ENCODE measurements at regions not wholly inside any gene's neighbourhood (a gene's known extent, or its start where the extent isn't known, plus 50 kb on each side); places are given as distances from the start of the nearest gene placed in this dataset.
A peak's percentile ranks its signal among the peaks of the same experiment; 100 is the strongest.

DNA sequence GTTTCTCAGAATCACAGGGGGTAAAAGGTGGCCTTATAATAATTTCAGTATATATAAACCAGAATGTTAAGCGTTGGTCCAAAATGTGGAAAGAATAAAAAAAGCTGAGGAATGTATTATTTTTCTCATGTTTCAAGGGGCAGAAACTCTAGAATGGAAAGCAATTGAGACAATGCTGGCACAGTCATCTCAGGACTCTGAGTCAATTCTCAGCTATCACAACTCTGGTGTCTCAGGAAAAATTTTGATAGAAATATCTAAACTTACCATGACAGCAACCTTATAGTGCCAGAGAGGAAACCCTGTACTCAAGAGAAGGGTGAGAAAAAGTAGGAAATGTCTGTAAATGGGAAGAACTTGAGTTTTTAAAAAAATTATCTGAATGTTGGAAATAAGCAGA is 1189.4 kb upstream of the NUDT12 start:
- no peak for DNase-seq (ENCODE audit: extremely low read depth in 1 of 11, low read depth in 9 of 11, low spot score in 4 of 11)

DNA sequence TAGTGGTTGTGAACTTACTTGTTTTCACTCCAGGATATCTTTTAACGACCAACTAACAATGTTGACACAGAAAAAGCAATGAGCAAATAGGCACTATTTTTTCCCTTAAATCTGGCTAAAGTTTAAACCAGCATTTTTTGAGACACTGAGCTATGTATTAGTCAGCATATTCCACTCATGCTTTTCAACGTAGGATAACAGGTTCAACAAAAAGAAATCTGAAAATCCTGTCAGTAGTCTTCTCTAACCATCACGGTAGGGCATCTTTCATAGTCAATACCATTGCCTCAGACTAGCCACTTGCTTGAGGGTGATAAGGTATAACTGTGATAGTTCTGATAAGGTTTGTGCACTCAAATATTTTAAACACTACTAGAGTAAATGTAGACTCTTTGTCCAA is 1177.3 kb upstream of the NUDT12 start:
- DNase-seq (ENCODE audit: extremely low read depth in 1 of 11, low read depth in 9 of 11, low spot score in 4 of 11) = no peak

DNA sequence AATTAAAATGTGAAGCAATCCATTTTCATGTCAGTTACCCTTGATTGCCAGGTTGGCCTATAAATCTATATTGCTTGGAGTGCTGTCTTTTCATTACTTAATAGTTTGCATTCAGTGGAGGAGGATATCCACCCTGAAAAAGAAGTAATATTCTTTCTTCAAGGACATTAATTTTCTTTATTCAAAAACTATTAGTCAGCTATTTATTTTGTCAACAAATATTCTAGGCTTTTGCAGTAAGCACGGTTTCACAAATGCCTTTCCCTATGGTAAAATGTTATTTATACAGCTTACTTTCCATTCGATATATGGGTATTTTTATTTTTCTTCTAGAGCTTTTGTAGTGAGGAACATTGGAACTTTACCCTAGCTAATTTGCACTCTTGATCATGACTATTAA is 1176.9 kb upstream of the NUDT12 start:
- peak in 1 of 11 donors; percentile 3 for DNase-seq (ENCODE audit: extremely low read depth in 1 of 11, low read depth in 9 of 11, low spot score in 4 of 11)

- DNase-seq (ENCODE audit: extremely low read depth in 1 of 11, low read depth in 9 of 11, low spot score in 4 of 11) = no peak
These were observed 1173.5 kb upstream of the NUDT12 start for GRCh38 chr5:104736073-104736472.

DNA sequence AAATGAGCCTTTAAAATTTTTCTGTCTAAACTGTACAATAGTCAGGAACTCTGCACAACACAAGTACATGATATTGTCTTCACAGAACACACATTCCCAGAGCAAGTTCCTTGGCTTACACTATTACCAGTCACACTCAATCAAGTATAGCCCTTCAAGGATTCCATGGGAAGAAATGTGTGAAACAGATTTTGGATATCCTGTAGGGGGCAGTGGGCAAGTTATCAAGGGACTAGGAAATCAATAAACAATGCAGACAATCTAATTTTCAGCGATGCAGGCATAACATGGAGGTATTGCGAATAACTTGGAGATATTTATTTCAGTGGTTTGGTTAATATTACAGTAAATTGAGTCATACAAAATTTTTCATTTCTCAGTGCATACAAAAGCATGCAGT is 1171.5 kb upstream of the NUDT12 start:
- no peak for DNase-seq (ENCODE audit: extremely low read depth in 1 of 11, low read depth in 9 of 11, low spot score in 4 of 11)

DNA sequence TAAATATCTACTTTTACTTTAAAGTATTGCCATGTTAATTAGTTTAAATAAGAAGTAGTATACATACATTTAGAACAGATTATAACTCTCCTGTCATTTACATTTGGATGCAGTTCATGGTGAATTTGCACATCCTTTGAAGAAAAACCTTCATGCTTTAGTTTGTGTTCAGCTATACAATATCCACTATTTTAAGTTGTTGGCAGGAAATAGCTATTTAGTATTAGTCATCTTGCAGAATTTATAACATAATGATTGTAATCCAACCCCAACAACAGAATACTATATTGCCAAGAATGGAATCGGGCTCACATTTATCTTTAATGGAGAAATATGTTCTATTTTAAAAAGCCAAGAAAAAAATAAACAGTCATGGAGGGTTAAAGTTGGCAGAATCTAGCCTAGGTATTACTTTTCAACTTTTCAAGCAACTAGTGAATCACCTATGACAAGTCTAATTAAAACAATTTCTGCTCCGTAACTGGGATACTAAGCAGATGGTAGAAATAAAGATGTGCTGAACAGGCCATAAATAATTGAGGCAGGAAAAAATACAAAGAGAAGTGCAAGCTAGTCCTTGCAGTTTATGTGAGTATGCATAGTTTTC is 1170.6 kb upstream of the NUDT12 start:
- DNase-seq (ENCODE audit: extremely low read depth in 1 of 11, low read depth in 9 of 11, low spot score in 4 of 11) = no peak

GRCh38 chr5:104731331-104731730 is 1168.7 kb upstream of the NUDT12 start:
- no peak for DNase-seq (ENCODE audit: extremely low read depth in 1 of 11, low read depth in 9 of 11, low spot score in 4 of 11)

DNA sequence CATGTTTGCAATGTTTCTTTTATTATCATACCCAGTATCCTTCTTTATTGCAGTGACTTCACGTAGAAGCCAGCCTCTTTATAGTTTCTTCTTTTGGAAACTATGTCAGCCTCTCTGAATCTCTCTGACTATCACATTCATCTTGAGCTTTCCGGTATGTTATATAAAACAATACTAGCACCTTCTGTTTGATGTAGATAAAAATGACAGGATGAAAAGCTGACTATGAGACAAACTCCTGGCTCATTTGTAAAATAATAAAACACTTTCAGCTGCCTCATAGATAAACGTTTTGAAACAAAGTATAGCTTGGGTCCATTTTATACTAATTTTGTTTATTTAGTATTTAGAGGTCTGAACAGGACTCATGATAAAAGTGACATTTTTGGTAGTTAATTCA is 1145.4 kb upstream of the NUDT12 start:
- no peak for DNase-seq (ENCODE audit: extremely low read depth in 1 of 11, low read depth in 9 of 11, low spot score in 4 of 11)

DNA sequence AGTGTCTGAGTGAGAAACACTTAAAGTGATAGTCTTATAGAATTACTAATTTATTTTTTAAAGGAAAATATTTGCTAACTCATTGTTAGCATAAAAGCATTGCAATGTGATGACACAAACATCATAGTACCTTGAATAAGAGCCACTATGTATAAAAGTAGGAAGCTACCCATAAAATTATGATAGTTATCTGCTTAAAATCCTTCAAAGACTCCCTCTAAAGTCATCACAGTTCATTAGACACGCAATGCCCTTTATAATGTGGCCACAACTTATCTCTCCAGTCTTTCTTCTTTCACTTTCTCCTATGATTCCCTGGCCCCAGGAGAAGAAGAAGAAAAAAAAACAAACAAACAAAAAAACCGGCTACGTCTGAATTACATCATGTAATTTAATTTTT is 1144.0 kb upstream of the NUDT12 start:
- no peak for DNase-seq (ENCODE audit: extremely low read depth in 1 of 11, low read depth in 9 of 11, low spot score in 4 of 11)

- DNase-seq (ENCODE audit: extremely low read depth in 1 of 11, low read depth in 9 of 11, low spot score in 4 of 11) = no peak
These were observed 1139.6 kb upstream of the NUDT12 start for GRCh38 chr5:104702212-104702611.

GRCh38 chr5:104699438-104699837 is 1136.8 kb upstream of the NUDT12 start:
- DNase-seq (ENCODE audit: extremely low read depth in 1 of 11, low read depth in 9 of 11, low spot score in 4 of 11) = no peak

DNA sequence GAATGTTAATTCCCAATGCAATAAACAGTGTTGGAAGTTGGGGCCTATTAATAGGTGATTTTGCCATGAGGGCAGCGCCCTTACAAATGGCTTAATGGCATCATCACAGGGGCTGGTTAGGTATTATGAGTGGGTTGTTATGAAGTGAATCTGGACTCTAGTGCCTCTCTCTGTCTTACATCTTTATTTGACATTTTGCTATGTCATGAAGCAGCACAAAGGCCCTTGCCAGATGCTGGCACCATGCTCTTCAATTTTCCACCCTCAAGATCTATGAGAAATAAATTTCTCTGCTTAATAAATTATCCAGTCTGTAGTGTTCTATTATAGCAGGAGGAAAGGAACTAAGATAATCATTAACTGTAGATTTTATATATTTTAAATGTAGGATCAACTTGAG is 1098.7 kb upstream of the NUDT12 start:
- DNase-seq (ENCODE audit: extremely low read depth in 1 of 11, low read depth in 9 of 11, low spot score in 4 of 11) = no peak

DNA sequence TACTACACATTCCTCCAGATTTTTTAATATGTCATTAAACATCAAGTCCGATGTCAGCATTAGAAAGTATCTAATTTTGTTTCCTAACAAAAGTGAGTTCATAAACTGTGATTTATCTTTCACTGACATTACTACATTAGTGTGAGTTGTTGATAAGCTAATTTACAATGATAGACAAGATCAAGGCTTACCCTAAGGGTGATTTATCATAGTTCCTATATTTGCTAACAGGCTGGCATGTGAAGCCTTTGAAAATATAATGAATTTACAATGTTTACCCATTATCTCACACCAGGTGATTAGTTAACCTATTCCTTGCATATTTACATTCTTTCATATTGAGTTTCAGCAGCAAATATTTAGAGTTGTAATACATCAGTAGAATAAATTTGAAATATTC is 1096.9 kb upstream of the NUDT12 start:
- DNase-seq (ENCODE audit: extremely low read depth in 1 of 11, low read depth in 9 of 11, low spot score in 4 of 11) = no peak

- no peak for DNase-seq (ENCODE audit: extremely low read depth in 1 of 11, low read depth in 9 of 11, low spot score in 4 of 11)
These were observed 1089.8 kb upstream of the NUDT12 start for GRCh38 chr5:104652271-104652861.

DNA sequence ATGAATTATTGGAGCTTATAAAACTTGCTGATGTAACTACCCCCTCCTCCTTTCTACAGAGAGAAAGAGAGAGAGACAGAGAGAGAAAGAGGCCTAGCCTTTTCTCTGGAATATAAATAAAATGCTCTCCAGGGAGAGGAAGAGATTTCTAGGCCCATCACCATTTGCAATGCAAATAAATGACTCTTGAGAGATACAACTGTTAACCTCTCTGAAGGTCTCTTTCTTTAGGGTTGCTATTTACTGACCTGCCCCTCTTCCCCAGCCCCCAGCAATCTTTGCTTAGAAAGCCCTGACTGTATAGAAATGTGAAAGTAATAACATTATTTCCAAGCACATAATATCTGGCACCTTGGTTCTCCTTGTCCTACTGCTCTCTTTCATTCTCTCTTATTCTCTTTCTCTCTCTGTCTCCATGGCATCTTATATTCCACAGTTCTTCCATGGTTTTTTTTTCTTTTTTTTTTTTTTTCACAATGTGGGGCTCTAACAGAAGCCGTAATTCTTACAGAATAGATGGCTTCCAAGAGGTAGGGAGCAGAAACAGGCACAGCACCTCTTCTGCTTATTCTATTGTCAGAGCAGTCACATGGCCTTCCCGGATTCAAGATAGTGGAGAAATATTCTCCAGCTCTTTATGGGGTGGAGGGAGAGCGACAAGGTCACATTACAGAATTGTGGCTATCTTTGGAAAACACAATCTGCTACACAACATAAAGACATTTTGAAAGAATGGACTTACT is 1087.9 kb upstream of the NUDT12 start:
- DNase-seq (ENCODE audit: extremely low read depth in 1 of 11, low read depth in 9 of 11, low spot score in 4 of 11) = no peak

DNA sequence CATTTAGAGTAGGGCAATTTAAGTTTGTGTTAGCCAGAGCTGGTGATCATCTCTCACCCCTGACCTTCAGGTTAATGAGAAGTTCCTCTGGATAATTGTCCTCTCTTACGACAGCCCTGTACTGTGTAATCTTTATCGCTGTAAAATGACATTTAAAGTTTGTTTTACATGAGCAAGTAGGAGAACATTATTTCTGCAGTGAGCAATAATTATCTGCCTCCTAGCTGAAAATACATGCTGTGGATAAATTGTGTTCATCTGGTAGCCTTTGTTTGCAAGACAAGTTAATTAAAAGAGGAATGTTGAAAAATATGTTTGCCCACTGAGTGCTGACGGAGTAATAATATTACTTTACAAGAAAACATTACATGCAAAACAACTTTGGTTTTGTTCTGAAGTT is 1083.8 kb upstream of the NUDT12 start:
- DNase-seq (ENCODE audit: extremely low read depth in 1 of 11, low read depth in 9 of 11, low spot score in 4 of 11) = peak in 1 of 11 donors; percentile 11

GRCh38 chr5:104643320-104643719 is 1080.7 kb upstream of the NUDT12 start:
- DNase-seq (ENCODE audit: extremely low read depth in 1 of 11, low read depth in 9 of 11, low spot score in 4 of 11) = no peak

DNA sequence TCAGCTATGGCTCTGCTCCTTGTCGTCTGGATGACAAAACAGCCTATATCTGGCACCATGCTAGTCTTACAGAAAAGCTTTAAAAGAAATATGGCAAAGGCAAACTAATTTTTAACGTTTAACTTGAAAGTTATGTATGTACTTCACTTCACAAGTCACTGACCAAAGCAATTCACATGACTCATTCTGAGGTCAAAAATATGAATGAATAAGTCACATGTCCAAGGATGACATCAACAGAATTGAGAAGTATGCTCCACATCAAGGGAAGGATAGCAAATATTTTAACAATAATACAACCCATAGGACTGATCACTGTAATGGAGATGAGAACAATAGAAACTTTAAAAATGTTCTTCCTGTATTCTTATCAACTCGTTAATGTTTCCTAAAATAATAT is 1072.6 kb upstream of the NUDT12 start:
- no peak for DNase-seq (ENCODE audit: extremely low read depth in 1 of 11, low read depth in 9 of 11, low spot score in 4 of 11)

- no peak for DNase-seq (ENCODE audit: extremely low read depth in 1 of 11, low read depth in 9 of 11, low spot score in 4 of 11)
These were observed 1066.3 kb upstream of the NUDT12 start for GRCh38 chr5:104628911-104629310.

DNA sequence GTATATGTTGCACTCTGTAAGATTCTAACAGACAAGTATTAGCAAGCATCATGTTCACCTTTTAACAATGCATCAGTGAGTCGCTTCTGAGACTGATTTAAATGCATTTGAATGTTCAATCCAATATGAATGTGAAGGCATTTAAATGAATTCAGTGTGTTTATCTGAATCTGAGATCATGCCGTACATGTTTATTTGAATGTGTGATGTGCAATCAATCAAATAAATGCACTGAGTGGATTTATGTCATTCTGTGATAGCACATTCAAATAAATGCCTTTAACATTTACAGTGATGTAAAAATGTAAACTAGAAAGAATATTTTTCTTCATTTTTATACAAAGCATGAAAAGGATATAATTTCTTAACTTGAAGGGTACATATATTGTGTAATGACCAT is 1063.5 kb upstream of the NUDT12 start:
- no peak for DNase-seq (ENCODE audit: extremely low read depth in 1 of 11, low read depth in 9 of 11, low spot score in 4 of 11)

DNA sequence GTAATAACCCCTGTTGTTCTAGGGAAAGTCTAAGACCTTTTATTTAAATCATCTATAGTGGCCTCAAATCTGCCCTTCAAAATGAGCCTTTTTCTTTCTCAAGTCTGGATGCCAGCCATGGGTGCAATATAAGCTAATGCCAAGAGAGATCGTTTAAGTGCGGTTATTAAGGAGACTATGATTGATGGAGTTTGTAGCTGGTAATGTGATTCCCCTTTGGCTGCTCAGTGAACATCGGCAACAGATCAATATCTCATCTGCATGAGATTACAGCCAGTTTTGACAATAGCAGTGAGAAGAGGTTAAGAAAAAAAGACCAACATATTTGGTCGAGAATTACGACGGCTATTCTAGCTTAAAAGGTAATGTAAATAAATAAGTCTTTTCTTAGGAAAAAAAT is 1049.4 kb upstream of the NUDT12 start:
- DNase-seq (ENCODE audit: extremely low read depth in 1 of 11, low read depth in 9 of 11, low spot score in 4 of 11) = no peak
